H1 (cell line): ENCODE measurements at regions not wholly inside any gene's neighbourhood (a gene's known extent, or its start where the extent isn't known, plus 50 kb on each side); places are given as distances from the start of the nearest gene placed in this dataset.

Experiments
- CTCF ChIA-PET: fragments of 300-600 bp; sonication (Branson Sonifier 250); formaldehyde crosslinking; loops from one replicate; lab custom pipeline; 2021; ENCODE audit not compliant: partially characterized antibody; lab: Charles Lee
- POLR2A ChIA-PET: fragments of 300-600 bp; sonication (Branson Sonifier 250); formaldehyde crosslinking; loops from one replicate; lab custom pipeline; 2021; ENCODE audit warnings: inconsistent platforms; ENCODE audit not compliant: partially characterized antibody; lab: Charles Lee
- DNase-seq, 2 experiments: peaks; one replicate each; pipeline versions ENCODE4 v3.0.0 to v3.0.0-alpha.2; 2010 to 2022; ENCODE audit warnings: low spot score in 2 of 2, low read depth in 1 of 2, mixed read lengths in 1 of 2
- FAIRE-seq: peaks from 2 replicates; lab custom pipeline; 2011; peaks lifted over from hg19 to GRCh38; lab: Jason Lieb, UNC
- H2AFZ ChIP-seq: 2 replicates; pipeline ENCODE4 v1.8.1; 2012; ENCODE audit warnings: low read length, inconsistent platforms
- H2AK5ac ChIP-seq: 2 replicates; pipeline ENCODE4 v1.6.1; 2013; ENCODE audit warnings: low read depth, low read length
- H2BK120ac ChIP-seq: replicated peaks from 2 replicates; pipeline ENCODE3; 2013; ENCODE audit warnings: low read depth, low read length, inconsistent platforms
- H2BK12ac ChIP-seq: 2 replicates; pipeline ENCODE4 v1.6.1; 2013; ENCODE audit warnings: low read depth, low read length
- H2BK15ac ChIP-seq: 2 replicates; pipeline ENCODE4 v1.6.1; 2013; ENCODE audit warnings: low read length
- H2BK20ac ChIP-seq: 2 replicates; pipeline ENCODE4 v1.6.1; 2013; ENCODE audit warnings: low read length
- H2BK5ac ChIP-seq: 2 replicates; pipeline ENCODE4 v1.6.1; 2013; ENCODE audit warnings: low read depth, low read length
- H3K14ac ChIP-seq: 2 replicates; pipeline ENCODE4 v1.6.1; 2013; ENCODE audit warnings: inconsistent platforms; ENCODE audit not compliant: insufficient read length
- H3K18ac ChIP-seq: 2 replicates; pipeline ENCODE4 v1.6.1; 2013; ENCODE audit warnings: low read length; ENCODE audit errors: extremely low read depth
- H3K23ac ChIP-seq: 2 replicates; pipeline ENCODE4 v1.6.1; 2013; ENCODE audit warnings: inconsistent platforms; ENCODE audit not compliant: insufficient read length
- H3K23me2 ChIP-seq: 2 replicates; pipeline ENCODE4 v1.6.1; 2013; ENCODE audit warnings: low read depth, low read length
- H3K27ac ChIP-seq: 2 replicates; pipeline ENCODE4 v1.6.1; 2011; ENCODE audit warnings: low read depth, low read length, inconsistent platforms
- H3K27me3 ChIP-seq, 4 experiments: replicated peaks in 1 of 4; 1 replicate in 1 of 4; 2 replicates in 3 of 4; pipeline versions ENCODE4 v1.6.1 to v1.8.1; 2011 to 2013; ENCODE audit warnings: low read length in 3 of 4, mild to moderate bottlenecking in 3 of 4, inconsistent platforms in 2 of 4, mixed read lengths in 2 of 4, moderate library complexity in 1 of 4; ENCODE audit not compliant: control insufficient read depth in 3 of 4, insufficient read depth in 3 of 4; ENCODE audit errors: extremely low read depth in 1 of 4
- H3K36me3 ChIP-seq, 4 experiments: 2 replicates each; pipeline versions ENCODE4 v1.6.1 to v1.8.1; 2011 to 2013; ENCODE audit warnings: mild to moderate bottlenecking in 4 of 4, low read length in 3 of 4, moderate library complexity in 2 of 4, control low read depth in 1 of 4, inconsistent platforms in 1 of 4; ENCODE audit not compliant: insufficient read depth in 4 of 4, control insufficient read depth in 2 of 4
- H3K4ac ChIP-seq: replicated peaks from 2 replicates; pipeline ENCODE3; 2013; ENCODE audit warnings: low read length, low read depth, mixed read lengths, inconsistent platforms; ENCODE audit not compliant: insufficient read length
- H3K4me1 ChIP-seq, 4 experiments: replicated peaks in 1 of 4; 1 replicate in 1 of 4; 2 replicates in 3 of 4; pipeline versions ENCODE4 v1.6.1 to v1.8.1; 2011 to 2013; ENCODE audit warnings: low read length in 3 of 4, inconsistent platforms in 2 of 4, mixed read lengths in 1 of 4; ENCODE audit not compliant: insufficient read depth in 4 of 4, control insufficient read depth in 3 of 4
- H3K4me2 ChIP-seq, 2 experiments: 2 replicates each; pipeline versions ENCODE4 v1.6.1 to v1.8.1; 2011 to 2013; ENCODE audit warnings: low read depth in 2 of 2, low read length in 2 of 2, control low read depth in 1 of 2, inconsistent platforms in 1 of 2, mild to moderate bottlenecking in 1 of 2; ENCODE audit not compliant: insufficient read depth in 1 of 2
- H3K4me3 ChIP-seq, 4 experiments: fragments of 200-600, 300-600 bp in 1 of 4; sonication (generic), shearing (Covaris generic), sonication (Bioruptor Twin) in 1 of 4; 2 replicates each; pipeline versions ENCODE4 v1.5.1 to v1.8.1; 2011 to 2016; ENCODE audit warnings: low read length in 4 of 4, low read depth in 3 of 4, control low read depth in 2 of 4, inconsistent platforms in 2 of 4, mild to moderate bottlenecking in 2 of 4, mixed read lengths in 1 of 4, moderate library complexity in 1 of 4; ENCODE audit not compliant: insufficient read depth in 2 of 4; ENCODE audit errors: extremely low read depth in 1 of 4
- H3K56ac ChIP-seq: replicated peaks from 2 replicates; pipeline ENCODE3; 2013; ENCODE audit warnings: low read depth, mild to moderate bottlenecking, mixed read lengths, low read length, inconsistent platforms; ENCODE audit not compliant: insufficient read length
- H3K79me1 ChIP-seq: 2 replicates; pipeline ENCODE4 v1.6.1; 2013; ENCODE audit warnings: low read depth, low read length, control low read depth
- H3K79me2 ChIP-seq, 2 experiments: 2 replicates each; pipeline versions ENCODE4 v1.6.1 to v1.8.1; 2012 to 2013; ENCODE audit warnings: low read length in 2 of 2, mild to moderate bottlenecking in 2 of 2, inconsistent platforms in 1 of 2; ENCODE audit not compliant: insufficient read depth in 2 of 2, control insufficient read depth in 1 of 2
- H3K9ac ChIP-seq, 4 experiments: replicated peaks in 1 of 4; 1 replicate in 1 of 4; 2 replicates in 3 of 4; pipeline versions ENCODE4 v1.6.1 to v1.8.1; 2011 to 2013; ENCODE audit warnings: low read depth in 3 of 4, low read length in 3 of 4, control low read depth in 2 of 4, mild to moderate bottlenecking in 2 of 4, moderate library complexity in 2 of 4, inconsistent platforms in 1 of 4; ENCODE audit errors: extremely low read depth in 1 of 4
- H3K9me3 ChIP-seq, 2 experiments: 2 replicates each; pipeline versions ENCODE4 v1.6.1 to v1.8.1; 2012 to 2013; ENCODE audit warnings: mild to moderate bottlenecking in 2 of 2, moderate library complexity in 2 of 2, control low read depth in 1 of 2, inconsistent platforms in 1 of 2, low read depth in 1 of 2, low read length in 1 of 2, mixed read lengths in 1 of 2; ENCODE audit not compliant: insufficient read depth in 2 of 2
- H4K20me1 ChIP-seq, 2 experiments: replicated peaks in 1 of 2; 2 replicates each; pipeline versions ENCODE3 to v1.8.1; 2011 to 2013; ENCODE audit warnings: inconsistent platforms in 2 of 2, low read length in 2 of 2, mild to moderate bottlenecking in 1 of 2; ENCODE audit not compliant: insufficient read depth in 2 of 2, control insufficient read depth in 1 of 2
- H4K5ac ChIP-seq: 2 replicates; pipeline ENCODE4 v1.6.1; 2013; ENCODE audit warnings: low read length, low read depth, mixed read lengths, inconsistent platforms; ENCODE audit not compliant: insufficient read length
- H4K8ac ChIP-seq: 2 replicates; pipeline ENCODE4 v1.8.0; 2013; ENCODE audit warnings: mild to moderate bottlenecking, moderate library complexity, low read length, inconsistent platforms; ENCODE audit not compliant: insufficient read depth; ENCODE audit errors: extremely low read depth
- H4K91ac ChIP-seq: replicated peaks from 2 replicates; pipeline ENCODE3; 2013; ENCODE audit warnings: low read length, mixed read lengths, inconsistent platforms; ENCODE audit not compliant: insufficient read length
- FOSL1 ChIP-seq: IDR thresholded peaks from 2 replicates; pipeline ENCODE4 v1.6.1; 2011; ENCODE audit warnings: mild to moderate bottlenecking, low read depth, low read length, moderate library complexity; ENCODE audit not compliant: insufficient read depth
- WGBS, 2 experiments: shearing (Covaris generic) in 1 of 2; methylation state at CpG; one replicate each; pipeline versions ENCODE4 v1.1.6 to v1.1.7; 2013 to 2015; ENCODE audit warnings: low lambda C conversion rate in 2 of 2, mixed read lengths in 2 of 2, inconsistent platforms in 1 of 2, low coverage in 1 of 2, missing lambda C conversion rate in 1 of 2; ENCODE audit not compliant: insufficient replicate concordance in 2 of 2, insufficient coverage in 1 of 2, insufficient read length in 1 of 2; ENCODE audit errors: extremely low coverage in 1 of 2, missing lambda C conversion rate in 1 of 2; 5-methylcytosine and 5-hydroxymethylcytosine counted together

GRCh38 chr6:129954749-129955431, 63.5 kb upstream of the L3MBTL3 start:
- H3K23me2 ChIP-seq: no peaks in the 10 kb centered on the region
- DNase-seq (no peak), FAIRE-seq (no peak)
- no peaks in the 10 kb centered on the region for H3K9me3 ChIP-seq
- H2BK120ac ChIP-seq: no peak overlapping the region
- no peak overlapping the region for H3K27ac ChIP-seq
- H3K36me3 ChIP-seq: no peaks in the 10 kb centered on the region
- H3K79me2 ChIP-seq: no peaks in the 10 kb centered on the region
- ChIA-PET POLR2A (no interaction called here), CTCF (interaction anchor here (0.6 kb wide), 1 partner anchor 327 kb away, joined by 3 read pairs; no protein-coding TSS in a partner anchor)
- H3K23ac ChIP-seq: no peak overlapping the region
- H2BK5ac ChIP-seq: peak overlapping the region; percentile 82; the same call in 1 of the 2 replicates
- no peak overlapping the region for H2BK15ac ChIP-seq
- peak overlapping the region; percentile 70; the same call in 1 of the 2 replicates for H2BK12ac ChIP-seq
- no peak overlapping the region for H3K9ac ChIP-seq
- H2AFZ ChIP-seq: peak overlapping the region; percentile 100
- H4K20me1 ChIP-seq: no peaks in the 10 kb centered on the region
- H3K4ac ChIP-seq: no peak overlapping the region
- H3K4me2 ChIP-seq: no peak overlapping the region
- H2BK20ac ChIP-seq: no peak overlapping the region
- no peak overlapping the region for H4K8ac ChIP-seq
- H3K56ac ChIP-seq: no peak overlapping the region
- no peak overlapping the region for H3K4me3 ChIP-seq
- no peaks in the 10 kb centered on the region for H3K79me1 ChIP-seq
- 86% methylated on average over 8 of the region's 8 CpGs; no CpG with 5 or more reads in 1 of the 2 experiments for WGBS, 2 experiments
- H3K18ac ChIP-seq: peak overlapping the region; percentile 39; the same call in 1 of the 2 replicates
- H2AK5ac ChIP-seq: no peak overlapping the region
- no peak overlapping the region for H4K91ac ChIP-seq
- H3K4me1 ChIP-seq: peaks cover 0 to 3% (median 0%) of the 10 kb centered on the region in 4 experiments; a peak in 1 of 7 replicates
- no peaks in the 10 kb centered on the region for H3K27me3 ChIP-seq
- H4K5ac ChIP-seq: no peak overlapping the region
- no peak overlapping the region for H3K14ac ChIP-seq
- no peak for TF ChIP-seq FOSL1
